ENCODE measurements at regions not wholly inside any gene's neighbourhood (a gene's known extent, or its start where the extent isn't known, plus 50 kb on each side); places are given as distances from the start of the nearest gene placed in this dataset.

GRCh38 chr12:126095748-126096510 is 1030.7 kb downstream of the AACS start:
- TF ChIP-seq MAX (IDR thresholded peaks at IDR 0.05; ENCODE audit: insufficient read depth, insufficient read length): no peak
- no peak for TF ChIP-seq CTCF (IDR thresholded peaks at IDR 0.05; ENCODE audit: extremely low read depth in 1 of 2, insufficient read depth in 1 of 2, low read depth in 1 of 2, low read length in 2 of 2)
- TF ChIP-seq EZH2 (IDR thresholded peaks at IDR 0.05; ENCODE audit: borderline replicate concordance, low read depth, low read length, severe bottlenecking): no peak
- TF ChIP-seq FOS (IDR thresholded peaks at IDR 0.05; ENCODE audit: borderline replicate concordance, insufficient read depth, low read length): no peak
- TF ChIP-seq POLR2A (IDR thresholded peaks at IDR 0.05; ENCODE audit: low read depth, low read length): no peak
- no peak for TF ChIP-seq POLR2AphosphoS5 (IDR thresholded peaks at IDR 0.05; ENCODE audit: insufficient read depth, low read depth, low read length)
- no peak for TF ChIP-seq MYC (IDR thresholded peaks at IDR 0.05; ENCODE audit: low read depth, low read length)

Measured in endothelial cell of umbilical vein (primary cell).